ENCODE measurements at regions not wholly inside any gene's neighbourhood (a gene's known extent, or its start where the extent isn't known, plus 50 kb on each side); places are given as distances from the start of the nearest gene placed in this dataset.
A peak's percentile ranks its signal among the peaks of the same experiment; 100 is the strongest.
"Not testable (repeated sequence)": the region's sequence is repeated elsewhere in the genome, so short reads cannot be mapped to it uniquely, and the experiment has no call there.

- peak; percentile 50 for DNase-seq (ENCODE audit: low spot score)
These were observed 77.9 kb downstream of the NR4A2 start for GRCh38 chr2:156254637-156255067.

- no peak for DNase-seq (ENCODE audit: low spot score)
These were observed 78.8 kb downstream of the NR4A2 start for GRCh38 chr2:156253765-156254164.

- DNase-seq (ENCODE audit: low spot score): no peak
These were observed 89.6 kb downstream of the NR4A2 start for GRCh38 chr2:156242874-156243273.

GRCh38 chr2:156237558-156237957 is 95.0 kb downstream of the NR4A2 start:
- DNase-seq (ENCODE audit: low spot score): no peak

- peak; percentile 47 for DNase-seq (ENCODE audit: low spot score)
These were observed 102.7 kb downstream of the NR4A2 start for GRCh38 chr2:156229724-156230362.

GRCh38 chr2:156223328-156223727 is 109.2 kb downstream of the NR4A2 start:
- not testable (repeated sequence) for DNase-seq (ENCODE audit: low spot score)

- no peak for DNase-seq (ENCODE audit: low spot score)
These were observed 110.8 kb downstream of the NR4A2 start for GRCh38 chr2:156221703-156222102.

GRCh38 chr2:156219491-156220100 is 112.9 kb downstream of the NR4A2 start:
- no peak for DNase-seq (ENCODE audit: low spot score)

- no peak for DNase-seq (ENCODE audit: low spot score)
These were observed 116.9 kb downstream of the NR4A2 start for GRCh38 chr2:156215656-156216055.

- no peak for DNase-seq (ENCODE audit: low spot score)
These were observed 121.2 kb downstream of the NR4A2 start for GRCh38 chr2:156211318-156211717.

GRCh38 chr2:156206355-156206754 is 126.2 kb downstream of the NR4A2 start:
- DNase-seq (ENCODE audit: low spot score): no peak

- DNase-seq (ENCODE audit: low spot score): no peak
These were observed 132.9 kb downstream of the NR4A2 start for GRCh38 chr2:156199588-156199987.

- DNase-seq (ENCODE audit: low spot score): no peak
These were observed 136.5 kb downstream of the NR4A2 start for GRCh38 chr2:156196031-156196430.

GRCh38 chr2:156192468-156192867 is 140.1 kb downstream of the NR4A2 start:
- DNase-seq (ENCODE audit: low spot score): no peak

GRCh38 chr2:156191527-156191926 is 141.0 kb downstream of the NR4A2 start:
- no peak for DNase-seq (ENCODE audit: low spot score)

- no peak for DNase-seq (ENCODE audit: low spot score)
These were observed 142.0 kb downstream of the NR4A2 start for GRCh38 chr2:156190517-156190916.

GRCh38 chr2:156189584-156189983 is 142.9 kb downstream of the NR4A2 start:
- no peak for DNase-seq (ENCODE audit: low spot score)

GRCh38 chr2:156189143-156189542 is 143.4 kb downstream of the NR4A2 start:
- DNase-seq (ENCODE audit: low spot score): no peak

- no peak for DNase-seq (ENCODE audit: low spot score)
These were observed 150.4 kb downstream of the NR4A2 start for GRCh38 chr2:156182132-156182531.

- no peak for DNase-seq (ENCODE audit: low spot score)
These were observed 151.3 kb downstream of the NR4A2 start for GRCh38 chr2:156181208-156181607.

- DNase-seq (ENCODE audit: low spot score): no peak
These were observed 154.9 kb downstream of the NR4A2 start for GRCh38 chr2:156177654-156178053.

- no peak for DNase-seq (ENCODE audit: low spot score)
These were observed 156.6 kb downstream of the NR4A2 start for GRCh38 chr2:156175946-156176345.

- no peak for DNase-seq (ENCODE audit: low spot score)
These were observed 161.6 kb downstream of the NR4A2 start for GRCh38 chr2:156170929-156171328.

- DNase-seq (ENCODE audit: low spot score): no peak
These were observed 166.8 kb downstream of the NR4A2 start for GRCh38 chr2:156165742-156166141.
